ENCODE measurements at regions not wholly inside any gene's neighbourhood (a gene's known extent, or its start where the extent isn't known, plus 50 kb on each side); places are given as distances from the start of the nearest gene placed in this dataset.

DNA sequence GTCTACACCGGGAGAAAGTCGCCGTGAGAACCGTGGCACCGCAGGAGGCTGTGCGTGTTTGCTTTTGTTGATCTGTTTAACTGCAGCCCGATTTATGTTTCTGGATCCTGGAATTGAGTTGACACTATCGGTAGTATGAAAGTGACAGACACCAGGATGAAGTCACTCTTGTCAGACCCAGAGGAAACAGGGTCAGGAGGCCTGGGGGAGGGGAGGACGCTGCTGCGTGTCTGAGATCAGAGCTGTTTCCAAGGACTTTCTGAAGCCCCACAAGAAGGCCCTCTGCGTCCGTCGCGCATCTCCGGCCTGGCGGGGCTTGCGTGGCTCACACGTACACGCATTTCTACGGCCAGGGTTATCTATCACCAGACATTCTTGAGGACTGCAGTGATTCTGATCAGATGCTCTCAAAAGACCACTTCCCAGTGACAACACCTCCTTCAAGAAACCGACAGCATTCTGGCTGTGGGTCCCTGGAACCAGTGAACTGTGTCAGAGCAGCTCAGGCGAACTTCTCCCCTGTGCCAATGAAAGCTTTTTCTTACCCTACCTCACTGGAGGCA, 263.4 kb downstream of the ADGRD1 start:
- H3K27me3 ChIP-seq (ENCODE audit: control insufficient read depth, insufficient read depth, low read length), result no peaks in the 10 kb centered on the region
- H3K36me3 ChIP-seq (ENCODE audit: control insufficient read depth, insufficient read depth, low read length), result no peaks in the 10 kb centered on the region
- H3K4me3 ChIP-seq (ENCODE audit: low read depth, low read length), result no peak overlapping the region
- FAIRE-seq (no peak), DNase-seq (ENCODE audit: low read depth) (no peak)
- TF ChIP-seq, protein P1, sequence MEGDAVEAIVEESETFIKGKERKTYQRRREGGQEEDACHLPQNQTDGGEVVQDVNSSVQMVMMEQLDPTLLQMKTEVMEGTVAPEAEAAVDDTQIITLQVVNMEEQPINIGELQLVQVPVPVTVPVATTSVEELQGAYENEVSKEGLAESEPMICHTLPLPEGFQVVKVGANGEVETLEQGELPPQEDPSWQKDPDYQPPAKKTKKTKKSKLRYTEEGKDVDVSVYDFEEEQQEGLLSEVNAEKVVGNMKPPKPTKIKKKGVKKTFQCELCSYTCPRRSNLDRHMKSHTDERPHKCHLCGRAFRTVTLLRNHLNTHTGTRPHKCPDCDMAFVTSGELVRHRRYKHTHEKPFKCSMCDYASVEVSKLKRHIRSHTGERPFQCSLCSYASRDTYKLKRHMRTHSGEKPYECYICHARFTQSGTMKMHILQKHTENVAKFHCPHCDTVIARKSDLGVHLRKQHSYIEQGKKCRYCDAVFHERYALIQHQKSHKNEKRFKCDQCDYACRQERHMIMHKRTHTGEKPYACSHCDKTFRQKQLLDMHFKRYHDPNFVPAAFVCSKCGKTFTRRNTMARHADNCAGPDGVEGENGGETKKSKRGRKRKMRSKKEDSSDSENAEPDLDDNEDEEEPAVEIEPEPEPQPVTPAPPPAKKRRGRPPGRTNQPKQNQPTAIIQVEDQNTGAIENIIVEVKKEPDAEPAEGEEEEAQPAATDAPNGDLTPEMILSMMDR (IDR thresholded peaks at IDR 0.05; ENCODE audit: insufficient read depth, low read length, severe bottlenecking), result no peak

DNA sequence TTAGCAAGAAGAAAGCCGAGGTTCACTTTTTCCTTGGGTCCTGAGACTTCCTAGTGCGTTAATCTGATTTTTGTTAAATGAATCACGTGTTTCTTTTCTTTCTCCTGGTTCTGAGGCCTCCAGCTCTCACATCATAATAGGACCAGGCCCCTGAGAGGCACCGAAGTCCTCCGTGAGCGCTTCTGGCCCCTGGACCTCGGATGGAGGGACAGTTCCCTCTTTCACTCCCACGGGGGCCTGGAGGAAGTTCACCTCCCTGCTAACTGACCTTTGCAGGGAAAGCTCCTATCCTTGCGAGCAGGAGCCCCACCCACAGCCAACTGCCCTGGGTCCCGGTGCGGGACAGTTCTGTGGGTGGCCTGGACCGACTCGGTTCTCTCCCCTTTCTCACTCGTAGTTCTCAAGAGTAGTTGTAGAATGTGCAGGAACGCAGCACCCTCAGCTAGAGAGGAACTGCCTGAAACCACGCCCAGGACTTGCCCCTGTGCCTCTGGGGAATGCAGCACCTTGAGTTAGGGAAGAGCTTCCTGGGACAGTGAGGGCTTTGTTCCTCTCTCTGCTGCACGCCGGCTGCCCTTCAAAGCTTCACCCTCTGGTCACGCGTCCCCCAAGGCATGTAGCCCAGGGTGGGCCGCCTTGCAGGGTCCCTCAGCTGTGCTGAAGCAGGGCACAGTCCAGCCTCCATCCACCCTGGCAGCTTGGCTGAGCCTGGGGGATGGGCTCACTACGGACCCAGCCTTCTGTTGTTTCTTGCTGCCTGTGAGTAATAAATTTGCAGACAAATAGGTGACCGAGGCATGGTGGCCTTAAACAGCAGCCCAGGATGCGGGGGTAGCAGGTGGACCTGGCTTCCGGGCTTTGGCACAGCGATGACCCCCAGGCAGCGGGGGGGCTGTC, 264.6 kb downstream of the ADGRD1 start:
- Histone ChIP-seq H3K36me3 (ENCODE audit: control insufficient read depth, insufficient read depth, low read length) (no peaks in the 10 kb centered on the region), H3K4me3 (ENCODE audit: low read depth, low read length) (no peak overlapping the region), H3K27me3 (ENCODE audit: control insufficient read depth, insufficient read depth, low read length) (no peaks in the 10 kb centered on the region)
- TF ChIP-seq, protein P1 (IDR thresholded peaks at IDR 0.05; ENCODE audit: insufficient read depth, low read length, severe bottlenecking), result no peak
- DNase-seq (ENCODE audit: low read depth), result no peak
- no peak for FAIRE-seq

DNA sequence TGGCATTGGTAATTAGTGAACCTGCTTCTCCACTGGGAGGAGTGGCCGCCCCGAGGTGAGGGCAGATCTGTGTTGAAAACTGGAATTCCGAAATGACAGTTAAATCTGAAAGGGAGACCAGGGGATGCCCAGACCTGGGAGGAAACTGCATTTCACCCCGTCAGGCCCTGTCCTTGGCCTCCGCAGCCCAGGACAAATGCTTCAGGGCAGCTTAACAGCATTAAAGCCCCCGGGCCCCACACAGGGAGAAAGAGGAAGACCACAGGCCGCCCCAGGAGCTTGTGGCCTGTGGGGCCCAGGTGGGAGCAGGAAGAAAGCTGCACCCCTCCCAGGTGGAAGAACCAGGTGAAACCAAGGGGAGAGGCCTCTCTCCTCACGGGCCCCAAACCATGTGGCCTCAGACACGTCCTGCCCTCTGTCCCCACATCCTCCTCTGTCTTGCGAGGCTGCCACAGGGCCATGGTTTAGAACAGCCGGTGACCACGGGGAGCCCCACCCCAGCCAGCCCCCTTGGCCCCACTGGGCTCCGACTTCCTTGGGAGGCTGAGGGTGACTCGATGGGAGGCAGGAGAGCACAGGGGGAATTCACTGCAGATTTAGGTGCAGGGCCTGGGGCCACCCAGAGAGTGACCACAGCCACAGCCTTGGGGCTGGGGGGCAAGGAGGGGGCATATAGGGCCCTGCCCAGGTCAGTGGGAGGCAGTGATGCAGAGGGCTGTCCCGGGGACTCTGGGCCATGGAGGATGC, 265.4 kb downstream of the ADGRD1 start:
- H3K27me3 ChIP-seq (ENCODE audit: control insufficient read depth, insufficient read depth, low read length), result no peaks in the 10 kb centered on the region
- no peak for FAIRE-seq
- TF ChIP-seq, protein P1 (IDR thresholded peaks at IDR 0.05; ENCODE audit: insufficient read depth, low read length, severe bottlenecking), result no peak

DNA sequence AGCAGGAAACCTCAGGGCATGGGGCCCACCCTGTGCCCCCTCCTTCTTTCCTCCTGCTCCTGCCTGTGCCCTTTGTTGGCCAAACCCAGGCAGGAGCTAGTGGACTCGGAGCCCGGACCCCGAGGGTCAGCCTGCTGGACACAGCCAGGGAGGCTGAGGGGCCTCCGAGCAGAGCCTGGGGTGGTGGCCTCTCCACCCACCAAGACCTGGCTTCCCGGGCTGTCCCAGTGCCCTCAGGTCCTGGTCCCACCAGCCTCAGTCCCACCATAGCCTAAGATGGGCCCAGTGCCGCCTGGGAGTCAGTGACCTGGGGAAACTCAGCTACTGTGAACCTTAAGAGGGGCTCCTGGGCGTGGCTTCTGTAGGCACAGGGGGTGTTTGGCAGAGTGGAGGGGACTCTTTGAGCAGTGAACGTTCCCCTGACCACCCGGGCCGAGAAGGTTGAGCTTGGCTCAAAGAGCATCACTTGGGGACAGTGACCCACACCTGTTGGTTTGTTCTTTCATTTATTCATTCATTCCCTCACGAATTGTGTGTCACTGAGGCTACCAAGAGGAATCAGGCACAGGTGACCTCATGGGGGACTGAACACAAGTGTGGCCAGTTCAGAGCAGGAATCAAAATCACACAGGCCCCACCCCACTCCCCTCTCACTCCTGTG, 266.1 kb downstream of the ADGRD1 start:
- no peak overlapping the region for H3K4me3 ChIP-seq (ENCODE audit: low read depth, low read length)
- no peak for FAIRE-seq
- no peak for DNase-seq (ENCODE audit: low read depth)
- no peaks in the 10 kb centered on the region for H3K36me3 ChIP-seq (ENCODE audit: control insufficient read depth, insufficient read depth, low read length)
- TF ChIP-seq, protein P1 (IDR thresholded peaks at IDR 0.05; ENCODE audit: insufficient read depth, low read length, severe bottlenecking), result no peak
- no peaks in the 10 kb centered on the region for H3K27me3 ChIP-seq (ENCODE audit: control insufficient read depth, insufficient read depth, low read length)

More for the DNA sequence above, 265.4 kb downstream of the ADGRD1 start:
- H3K36me3 ChIP-seq (ENCODE audit: control insufficient read depth, insufficient read depth, low read length), result no peaks in the 10 kb centered on the region
- no peak overlapping the region for H3K4me3 ChIP-seq (ENCODE audit: low read depth, low read length)
- DNase-seq (ENCODE audit: low read depth), result no peak

DNA sequence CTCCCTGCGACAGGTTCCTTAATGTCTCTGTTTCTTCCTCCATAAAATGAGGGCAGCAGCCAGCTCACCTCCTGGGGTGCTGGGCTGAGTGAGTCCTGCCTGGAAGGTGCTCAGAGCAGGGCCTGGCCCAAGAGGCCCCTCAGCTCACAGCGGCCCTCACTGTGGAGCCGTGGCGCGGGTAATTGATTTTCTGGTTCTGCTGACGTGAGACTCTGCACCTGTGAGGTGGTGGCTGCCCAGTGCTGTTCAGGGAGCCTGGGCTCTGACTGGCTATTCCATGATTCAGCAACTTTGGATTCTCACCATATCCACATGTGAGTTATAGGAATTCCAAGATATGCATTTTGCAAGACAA, 266.6 kb downstream of the ADGRD1 start:
- DNase-seq (ENCODE audit: low read depth) (no peak), FAIRE-seq (no peak)
- TF ChIP-seq, protein P1 (IDR thresholded peaks at IDR 0.05; ENCODE audit: insufficient read depth, low read length, severe bottlenecking), result no peak
- no peak overlapping the region for H3K4me3 ChIP-seq (ENCODE audit: low read depth, low read length)
- H3K36me3 ChIP-seq (ENCODE audit: control insufficient read depth, insufficient read depth, low read length), result no peaks in the 10 kb centered on the region
- H3K27me3 ChIP-seq (ENCODE audit: control insufficient read depth, insufficient read depth, low read length), result no peaks in the 10 kb centered on the region
